Sigmoid colon (tissue), 3 donors: ENCODE measurements at regions not wholly inside any gene's neighbourhood (a gene's known extent, or its start where the extent isn't known, plus 50 kb on each side); places are given as distances from the start of the nearest gene placed in this dataset.

Source experiments
- POLR2A ChIP-seq, 2 donors: fragments of 450-650 bp; IDR thresholded peaks; one replicate each; pipeline ENCODE4 v1.6.1; 2016; ENCODE audit warnings: antibody characterized with exemption in 2 of 2, mild to moderate bottlenecking in 2 of 2, moderate library complexity in 2 of 2
- TF ChIP-seq, protein P1 (sequence below), 4 experiments: fragments of 450-650 bp in 3 of 4; fragments of 200-600 bp in 1 of 4; IDR thresholded peaks; one replicate each; pipeline ENCODE4 v1.5.1; 2016 to 2019; ENCODE audit warnings: antibody characterized with exemption in 4 of 4, mild to moderate bottlenecking in 3 of 4, moderate library complexity in 2 of 4

DNA sequence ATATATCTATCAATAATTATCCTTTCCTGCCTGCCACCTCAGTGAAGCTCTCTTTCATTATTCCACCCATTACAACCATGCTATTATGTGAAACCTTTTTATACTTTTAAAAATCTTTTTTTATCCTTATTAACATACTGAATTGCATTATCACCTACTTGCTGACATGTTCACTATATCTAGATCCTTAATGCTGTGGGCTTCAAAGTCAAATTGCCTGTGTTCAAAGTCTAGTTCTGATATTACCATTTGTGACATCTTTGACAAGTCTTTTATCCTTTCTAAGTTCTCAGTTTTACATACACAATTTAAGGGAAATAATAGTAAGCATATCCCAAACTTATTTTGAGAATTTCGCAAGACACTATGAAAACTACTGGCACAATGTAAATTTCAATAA, 2239.4 kb downstream of the LRRC4C start:
- TF ChIP-seq, protein P1, sequence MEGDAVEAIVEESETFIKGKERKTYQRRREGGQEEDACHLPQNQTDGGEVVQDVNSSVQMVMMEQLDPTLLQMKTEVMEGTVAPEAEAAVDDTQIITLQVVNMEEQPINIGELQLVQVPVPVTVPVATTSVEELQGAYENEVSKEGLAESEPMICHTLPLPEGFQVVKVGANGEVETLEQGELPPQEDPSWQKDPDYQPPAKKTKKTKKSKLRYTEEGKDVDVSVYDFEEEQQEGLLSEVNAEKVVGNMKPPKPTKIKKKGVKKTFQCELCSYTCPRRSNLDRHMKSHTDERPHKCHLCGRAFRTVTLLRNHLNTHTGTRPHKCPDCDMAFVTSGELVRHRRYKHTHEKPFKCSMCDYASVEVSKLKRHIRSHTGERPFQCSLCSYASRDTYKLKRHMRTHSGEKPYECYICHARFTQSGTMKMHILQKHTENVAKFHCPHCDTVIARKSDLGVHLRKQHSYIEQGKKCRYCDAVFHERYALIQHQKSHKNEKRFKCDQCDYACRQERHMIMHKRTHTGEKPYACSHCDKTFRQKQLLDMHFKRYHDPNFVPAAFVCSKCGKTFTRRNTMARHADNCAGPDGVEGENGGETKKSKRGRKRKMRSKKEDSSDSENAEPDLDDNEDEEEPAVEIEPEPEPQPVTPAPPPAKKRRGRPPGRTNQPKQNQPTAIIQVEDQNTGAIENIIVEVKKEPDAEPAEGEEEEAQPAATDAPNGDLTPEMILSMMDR (IDR thresholded peaks at IDR 0.05): no peak
- TF ChIP-seq POLR2A (IDR thresholded peaks at IDR 0.05): no peak
